Caco-2 (cell line): ENCODE measurements at regions not wholly inside any gene's neighbourhood (a gene's known extent, or its start where the extent isn't known, plus 50 kb on each side); places are given as distances from the start of the nearest gene placed in this dataset.

ENCODE experiments used
- BruUV-seq: library from RNA; stranded (reverse); fragments of 400-500 nt; replicated peaks from 2 replicates; lab custom pipeline; 2021; lab: Mats Ljungman, UMichigan
- CTCF ChIA-PET: fragments of 300-600 bp; sonication (Branson Sonifier 250); formaldehyde crosslinking; loops from one replicate; lab custom pipeline; 2022; ENCODE audit warnings: antibody characterized with exemption; lab: Charles Lee
- POLR2A ChIA-PET: fragments of 300-600 bp; sonication (Branson Sonifier 250); formaldehyde crosslinking; loops from one replicate; lab custom pipeline; 2022; ENCODE audit warnings: antibody characterized with exemption; lab: Charles Lee
- DNase-seq, 2 experiments: peaks; one replicate each; pipeline versions ENCODE4 v3.0.0 to v3.0.0-alpha.2; 2020 to 2022
- H3K27me3 ChIP-seq: replicated peaks from 2 replicates; pipeline ENCODE4 v1.6.0; 2011; ENCODE audit warnings: low read length; ENCODE audit not compliant: control insufficient read depth, insufficient read depth
- H3K36me3 ChIP-seq: 2 replicates; pipeline ENCODE4 v1.5.1; 2011; ENCODE audit warnings: low read length; ENCODE audit not compliant: control insufficient read depth, insufficient read depth
- H3K4me1 ChIP-seq: fragments of 250-450 bp; sonication (Bioruptor Pico); 2 replicates; pipeline ENCODE4 v1.5.1; 2020; ENCODE audit warnings: mild to moderate bottlenecking
- H3K4me3 ChIP-seq: 2 replicates; pipeline ENCODE4 v1.5.1; 2011; ENCODE audit warnings: low read depth, mild to moderate bottlenecking, control low read depth, low read length
- H3K9me3 ChIP-seq: fragments of 250-450 bp; sonication (Bioruptor Pico); 2 replicates; pipeline ENCODE4 v1.5.1; 2020; ENCODE audit warnings: mild to moderate bottlenecking, moderate library complexity
- H3K27ac Mint-ChIP-seq: one replicate; pipeline ENCODE4 v1.8.0; 2022; ENCODE audit warnings: mixed read lengths; ENCODE audit not compliant: unreplicated experiment
- H3K27me3 Mint-ChIP-seq: one replicate; pipeline ENCODE4 v1.8.0; 2022; ENCODE audit warnings: mixed read lengths; ENCODE audit not compliant: insufficient read depth, unreplicated experiment
- H3K36me3 Mint-ChIP-seq: one replicate; pipeline ENCODE4 v1.8.0; 2022; ENCODE audit warnings: mild to moderate bottlenecking, mixed read lengths; ENCODE audit not compliant: insufficient read depth, unreplicated experiment
- H3K4me1 Mint-ChIP-seq: one replicate; pipeline ENCODE4 v1.8.0; 2022; ENCODE audit warnings: low read depth, mixed read lengths; ENCODE audit not compliant: unreplicated experiment
- H3K4me3 Mint-ChIP-seq: one replicate; pipeline ENCODE4 v1.8.0; 2022; ENCODE audit warnings: mild to moderate bottlenecking, moderate library complexity, mixed read lengths; ENCODE audit not compliant: unreplicated experiment
- H3K9me3 Mint-ChIP-seq: one replicate; pipeline ENCODE4 v1.8.0; 2022; ENCODE audit warnings: mixed read lengths; ENCODE audit not compliant: unreplicated experiment
- CTCF ChIP-seq, 2 experiments: fragments of 200-600 bp in 1 of 2; IDR thresholded peaks; 1 replicate in 1 of 2; 2 replicates in 1 of 2; pipeline versions ENCODE4 v1.5.1 to v1.8.0; 2011 to 2022; ENCODE audit warnings: antibody characterized with exemption in 1 of 2, control low read depth in 1 of 2, inconsistent platforms in 1 of 2, low read depth in 1 of 2, low read length in 1 of 2, mild to moderate bottlenecking in 1 of 2, moderate library complexity in 1 of 2; ENCODE audit not compliant: insufficient read depth in 1 of 2, severe bottlenecking in 1 of 2, unreplicated experiment in 1 of 2
- intact Hi-C: fragments of 100-400 bp; cut with micrococcal nuclease; formaldehyde crosslinking; loops from one replicate; pipeline ENCODE4 v1.10.0; 2022; ENCODE audit not compliant: unreplicated experiment

DNA sequence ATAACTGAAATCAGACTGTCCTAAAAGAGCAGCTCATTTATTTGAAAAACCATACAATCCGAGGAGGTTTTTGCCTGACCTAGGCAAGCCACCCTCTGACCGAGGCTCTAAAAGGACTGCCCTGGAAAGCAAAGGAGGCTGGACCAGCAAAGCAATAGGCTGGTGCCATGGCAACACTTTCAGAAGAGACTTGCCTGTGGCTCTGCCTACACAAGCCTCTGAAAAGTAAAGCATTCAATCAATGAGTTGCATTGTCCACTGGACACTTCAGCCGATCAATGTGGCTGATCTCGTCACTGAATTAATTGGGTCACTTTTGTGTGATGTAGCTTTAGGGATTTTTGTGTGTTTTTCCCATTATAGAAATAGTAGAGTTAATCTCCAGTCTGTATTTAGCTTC lies 99.1 kb upstream of the SEMA6D start:
- H3K4me1 ChIP-seq: no peaks in the 10 kb centered on the region
- ChIA-PET POLR2A (no interaction called here), CTCF (no interaction called here)
- intact Hi-C loops: loop anchor here (5.0 kb wide), 1 partner anchor 421 kb away; no protein-coding TSS in a partner anchor
- no peak for TF ChIP-seq CTCF (IDR thresholded peaks at IDR 0.05; ENCODE audit: insufficient read depth in 1 of 2, low read depth in 1 of 2, low read length in 1 of 2, severe bottlenecking in 1 of 2, unreplicated experiment in 1 of 2)
- no TSS peak for BruUV-seq
- no peaks in the 10 kb centered on the region for H3K36me3 Mint-ChIP-seq
- H3K9me3 Mint-ChIP-seq: no peaks in the 10 kb centered on the region
- no peaks in the 10 kb centered on the region for H3K9me3 ChIP-seq
- H3K4me3 Mint-ChIP-seq: no peak overlapping the region
- no peak overlapping the region for H3K27ac Mint-ChIP-seq
- no peaks in the 10 kb centered on the region for H3K36me3 ChIP-seq
- DNase-seq: no peak
- peaks cover 1% of the 10 kb centered on the region for H3K27me3 ChIP-seq
- H3K4me1 Mint-ChIP-seq: no peaks in the 10 kb centered on the region
- H3K4me3 ChIP-seq: no peak overlapping the region
- H3K27me3 Mint-ChIP-seq: peaks cover 4% of the 10 kb centered on the region

DNA sequence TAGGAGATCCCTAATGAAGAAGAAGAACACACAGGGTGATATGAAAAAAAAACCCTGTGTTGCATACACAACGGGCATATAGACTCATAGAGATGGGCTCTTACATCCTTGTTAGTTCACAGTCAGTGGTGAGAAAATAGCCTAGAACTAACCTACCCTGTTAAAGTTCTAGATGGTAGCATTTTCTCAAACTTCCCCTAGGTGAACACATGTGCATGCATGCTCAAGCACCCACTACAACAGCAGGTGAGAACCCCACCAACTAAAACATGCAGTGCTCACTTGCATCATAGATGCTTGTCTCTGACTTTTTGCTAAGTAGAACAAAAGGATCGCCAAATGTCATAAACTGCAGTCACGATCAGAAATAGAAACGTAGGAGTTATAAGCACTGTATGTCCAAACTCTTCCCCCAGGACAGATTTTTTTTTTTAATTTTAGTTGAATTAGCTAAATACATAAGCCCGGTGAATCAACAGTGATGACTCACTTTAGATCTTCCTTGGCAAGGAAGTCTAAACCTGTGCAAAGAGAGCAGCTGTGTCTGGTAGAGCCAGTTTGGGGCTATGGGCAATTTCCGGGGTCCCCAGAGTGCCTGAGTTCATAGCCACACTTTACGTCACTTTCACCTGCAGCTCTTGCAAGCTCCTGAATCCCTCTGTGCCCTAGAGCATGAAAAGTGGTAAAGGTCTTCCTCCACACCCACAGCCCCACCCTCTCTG lies 96.2 kb upstream of the SEMA6D start:
- Histone ChIP-seq H3K4me3 (no peak overlapping the region), H3K9me3 (no peaks in the 10 kb centered on the region), H3K36me3 (no peaks in the 10 kb centered on the region), H3K27me3 (peaks cover 1% of the 10 kb centered on the region), H3K4me1 (no peaks in the 10 kb centered on the region)
- no peak for TF ChIP-seq CTCF (IDR thresholded peaks at IDR 0.05; ENCODE audit: insufficient read depth in 1 of 2, low read depth in 1 of 2, low read length in 1 of 2, severe bottlenecking in 1 of 2, unreplicated experiment in 1 of 2)
- H3K27me3 Mint-ChIP-seq: no peaks in the 10 kb centered on the region
- no peak for DNase-seq
- no peaks in the 10 kb centered on the region for H3K36me3 Mint-ChIP-seq
- H3K9me3 Mint-ChIP-seq: no peaks in the 10 kb centered on the region
- no peak overlapping the region for H3K4me3 Mint-ChIP-seq
- no peaks in the 10 kb centered on the region for H3K4me1 Mint-ChIP-seq
- ChIA-PET POLR2A (interaction anchor here (0.6 kb wide), 1 partner anchor 110 kb away, joined by 3 read pairs; no protein-coding TSS in a partner anchor), CTCF (no interaction called here)
- BruUV-seq: no TSS peak
- intact Hi-C loops: no loop called here
- no peak overlapping the region for H3K27ac Mint-ChIP-seq

DNA sequence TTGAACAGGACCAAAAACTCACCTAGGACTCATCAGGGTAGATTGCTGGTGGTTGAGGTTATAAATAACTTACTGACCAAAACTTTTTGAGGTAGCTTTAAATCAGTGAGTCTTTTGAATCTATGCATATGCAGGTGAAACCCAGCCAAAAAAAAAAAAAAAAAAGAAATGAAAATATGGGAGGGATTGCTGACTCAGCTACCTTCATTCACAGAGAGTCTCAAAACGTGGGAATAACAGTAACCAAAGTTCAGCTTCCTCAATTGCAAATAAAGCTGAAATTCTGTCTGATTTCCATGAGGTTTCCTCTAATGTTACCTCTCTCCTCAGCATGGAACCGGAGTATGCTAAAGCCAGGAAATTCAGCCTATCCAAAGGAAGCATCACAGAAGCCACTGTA lies 95.2 kb upstream of the SEMA6D start:
- BruUV-seq: no TSS peak
- H3K4me3 Mint-ChIP-seq: no peak overlapping the region
- intact Hi-C loops: no loop called here

More for the DNA sequence above, 95.2 kb upstream of the SEMA6D start:
- no peak for DNase-seq
- Histone ChIP-seq H3K4me1 (no peaks in the 10 kb centered on the region), H3K36me3 (no peaks in the 10 kb centered on the region), H3K9me3 (no peaks in the 10 kb centered on the region), H3K4me3 (no peak overlapping the region), H3K27me3 (peaks cover 1% of the 10 kb centered on the region)
- POLR2A ChIA-PET: no interaction called here
- H3K9me3 Mint-ChIP-seq: no peaks in the 10 kb centered on the region
- CTCF ChIA-PET: no interaction called here
- no peak overlapping the region for H3K27ac Mint-ChIP-seq
- no peaks in the 10 kb centered on the region for H3K27me3 Mint-ChIP-seq
- no peak for TF ChIP-seq CTCF (IDR thresholded peaks at IDR 0.05; ENCODE audit: insufficient read depth in 1 of 2, low read depth in 1 of 2, low read length in 1 of 2, severe bottlenecking in 1 of 2, unreplicated experiment in 1 of 2)
- no peaks in the 10 kb centered on the region for H3K36me3 Mint-ChIP-seq
- H3K4me1 Mint-ChIP-seq: no peaks in the 10 kb centered on the region
